Neuronal stem cell (in vitro differentiated cells): ENCODE measurements at regions not wholly inside any gene's neighbourhood (a gene's known extent, or its start where the extent isn't known, plus 50 kb on each side); places are given as distances from the start of the nearest gene placed in this dataset.

ENCODE experiments used
- DNase-seq: peaks from one replicate; pipeline ENCODE4 v3.0.0-alpha.2; 2013; ENCODE audit warnings: low spot score
- H2AFZ ChIP-seq: one replicate; pipeline ENCODE4 v1.6.1; 2013; ENCODE audit warnings: mild to moderate bottlenecking, low read length, inconsistent platforms
- H2AK5ac ChIP-seq: 2 replicates; pipeline ENCODE4 v1.6.1; 2013; ENCODE audit warnings: low read depth, mild to moderate bottlenecking, inconsistent platforms, low read length, moderate library complexity, mixed read lengths
- H2BK120ac ChIP-seq: 2 replicates; pipeline ENCODE4 v1.6.1; 2013; ENCODE audit warnings: low read depth, mild to moderate bottlenecking, inconsistent platforms, low read length, moderate library complexity, mixed read lengths
- H2BK12ac ChIP-seq: one replicate; pipeline ENCODE4 v1.6.1; 2013; ENCODE audit warnings: low read length, inconsistent platforms
- H2BK15ac ChIP-seq: 2 replicates; pipeline ENCODE4 v1.6.1; 2013; ENCODE audit warnings: mild to moderate bottlenecking, low read length, inconsistent platforms, mixed read lengths
- H2BK5ac ChIP-seq: one replicate; pipeline ENCODE4 v1.6.1; 2013; ENCODE audit warnings: inconsistent platforms, mild to moderate bottlenecking, low read length, moderate library complexity
- H3K14ac ChIP-seq: one replicate; pipeline ENCODE4 v1.6.1; 2013; ENCODE audit warnings: low read length, inconsistent platforms
- H3K18ac ChIP-seq: 2 replicates; pipeline ENCODE4 v1.6.1; 2013; ENCODE audit warnings: low read length, inconsistent platforms
- H3K23ac ChIP-seq: 2 replicates; pipeline ENCODE4 v1.6.1; 2013; ENCODE audit warnings: low read depth, mild to moderate bottlenecking, mixed read lengths, low read length, inconsistent platforms; ENCODE audit not compliant: poor library complexity
- H3K27ac ChIP-seq: replicated peaks from 3 replicates; pipeline ENCODE4 v1.5.1; 2013; ENCODE audit warnings: low read length, inconsistent platforms
- H3K27me3 ChIP-seq, 3 experiments: 2 replicates each; pipeline ENCODE4 v1.6.1; 2013; ENCODE audit warnings: low read length in 3 of 3, mild to moderate bottlenecking in 2 of 3, inconsistent platforms in 1 of 3, low read depth in 1 of 3, mixed read lengths in 1 of 3, moderate library complexity in 1 of 3; ENCODE audit not compliant: control insufficient read depth in 3 of 3, insufficient read depth in 3 of 3
- H3K36me3 ChIP-seq, 2 donors: replicated peaks in 1 of 2; 2 replicates each; pipeline ENCODE4 v1.6.1; 2013; ENCODE audit warnings: low read length in 2 of 2; ENCODE audit not compliant: control insufficient read depth in 2 of 2, insufficient read depth in 2 of 2
- H3K4ac ChIP-seq: 2 replicates; pipeline ENCODE4 v1.6.1; 2013; ENCODE audit warnings: inconsistent platforms, mild to moderate bottlenecking, low read length, moderate library complexity
- H3K4me1 ChIP-seq, 2 donors: 1 replicate in 1 of 2; 2 replicates in 1 of 2; pipeline ENCODE4 v1.6.1; 2013; ENCODE audit warnings: low read length in 2 of 2, low read depth in 1 of 2; ENCODE audit not compliant: control insufficient read depth in 2 of 2, insufficient read depth in 1 of 2
- H3K4me2 ChIP-seq: one replicate; pipeline ENCODE4 v1.6.1; 2013; ENCODE audit warnings: mild to moderate bottlenecking, low read length, inconsistent platforms; ENCODE audit not compliant: insufficient read depth, poor library complexity, severe bottlenecking
- H3K4me3 ChIP-seq, 2 donors: 2 replicates each; pipeline ENCODE4 v1.5.1; 2013; ENCODE audit warnings: low read length in 2 of 2, mild to moderate bottlenecking in 2 of 2, inconsistent platforms in 1 of 2, moderate library complexity in 1 of 2
- H3K79me1 ChIP-seq: one replicate; pipeline ENCODE4 v1.6.1; 2013; ENCODE audit warnings: low read depth, mild to moderate bottlenecking, inconsistent platforms, low read length, moderate library complexity
- H3K9ac ChIP-seq: one replicate; pipeline ENCODE4 v1.6.1; 2013; ENCODE audit warnings: mild to moderate bottlenecking, low read depth, low read length, inconsistent platforms; ENCODE audit not compliant: poor library complexity
- H3K9me3 ChIP-seq, 2 donors: replicated peaks in 1 of 2; 2 replicates each; pipeline versions ENCODE3 to v1.6.1; 2013; ENCODE audit warnings: low read length in 2 of 2, mild to moderate bottlenecking in 2 of 2, inconsistent platforms in 1 of 2, low read depth in 1 of 2, mixed read lengths in 1 of 2, moderate library complexity in 1 of 2; ENCODE audit not compliant: control insufficient read depth in 2 of 2, insufficient read depth in 1 of 2
- H4K8ac ChIP-seq: one replicate; pipeline ENCODE4 v1.6.1; 2013; ENCODE audit warnings: low read depth, mild to moderate bottlenecking, inconsistent platforms, low read length, moderate library complexity
- H4K91ac ChIP-seq: one replicate; pipeline ENCODE4 v1.6.1; 2013; ENCODE audit warnings: low read length, low read depth, mild to moderate bottlenecking, inconsistent platforms; ENCODE audit not compliant: poor library complexity
- WGBS, 2 donors: extraction: QIAGEN DNeasy Blood & Tissue Kit; methylation state at CpG; one replicate each; pipeline ENCODE4 v1.1.7; 2013; ENCODE audit warnings: missing lambda C conversion rate in 2 of 2, mixed read lengths in 1 of 2; ENCODE audit not compliant: insufficient read length in 2 of 2, insufficient replicate concordance in 1 of 2; ENCODE audit errors: extremely low coverage in 2 of 2; 5-methylcytosine and 5-hydroxymethylcytosine counted together

DNA sequence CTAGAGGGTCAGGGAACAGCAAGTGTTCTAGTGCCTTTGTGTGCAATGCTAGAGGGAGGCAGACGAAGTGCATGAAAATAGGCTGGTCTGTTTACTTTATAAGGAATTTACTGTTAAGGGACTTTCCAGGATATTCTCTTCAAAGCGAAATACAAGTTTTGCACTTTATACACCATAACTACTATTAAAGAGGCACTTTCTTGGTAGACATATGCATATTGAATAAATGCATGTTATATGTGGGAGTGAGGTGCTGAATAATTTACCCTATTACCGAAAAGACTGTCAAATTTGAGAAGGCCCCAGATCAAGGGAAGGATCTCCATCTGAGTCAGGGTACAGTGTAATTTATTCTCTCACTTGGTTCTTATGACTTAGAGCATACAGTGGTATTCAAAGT is 310.5 kb downstream of the S1PR1 start:
- Histone ChIP-seq H3K4me2 (no peak overlapping the region), H3K9ac (no peak overlapping the region), H2AFZ (no peak overlapping the region), H2BK12ac (no peak overlapping the region), H3K23ac (no peak overlapping the region), H3K36me3 (no peaks in the 10 kb centered on the region), H3K4ac (no peak overlapping the region), H4K91ac (no peak overlapping the region), H3K27ac (no peak overlapping the region), H3K4me3 (no peak overlapping the region), H3K79me1 (no peaks in the 10 kb centered on the region), H3K27me3 (no peaks in the 10 kb centered on the region), H2BK120ac (no peak overlapping the region), H3K4me1 (peaks cover 0 to 3% of the 10 kb centered on the region in 2 donors), H2AK5ac (no peak overlapping the region), H2BK5ac (no peak overlapping the region), H2BK15ac (no peak overlapping the region), H3K9me3 (peaks cover 0 to 2% of the 10 kb centered on the region in 2 donors), H3K18ac (no peak overlapping the region), H3K14ac (no peak overlapping the region), H4K8ac (no peak overlapping the region)
- DNase-seq: no peak
- no CpG with 5 or more reads among the region's 3 CpGs for WGBS, 2 donors

DNA sequence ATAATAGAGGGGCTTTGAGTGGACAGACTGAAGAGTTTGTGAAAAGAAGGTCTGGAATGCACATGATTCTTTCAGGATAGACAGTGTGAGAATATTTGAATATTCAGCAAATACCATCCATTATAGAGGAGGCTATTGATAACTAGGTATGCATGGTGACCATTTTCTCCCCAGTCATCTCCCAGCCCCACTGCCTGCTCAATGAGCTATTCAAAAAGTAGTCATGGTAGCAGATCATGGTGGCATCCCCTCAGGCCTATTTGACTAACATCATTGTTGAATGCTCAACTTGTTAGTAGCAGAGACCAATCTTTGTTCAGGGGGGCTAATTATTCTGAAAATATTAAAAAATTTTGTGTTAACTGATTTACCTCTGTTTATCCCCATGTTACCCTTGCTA is 311.6 kb downstream of the S1PR1 start:
- no peak overlapping the region for H4K8ac ChIP-seq
- no peak overlapping the region for H3K4me3 ChIP-seq
- DNase-seq: no peak
- peaks cover 0 to 3% of the 10 kb centered on the region in 2 donors for H3K4me1 ChIP-seq
- no peak overlapping the region for H3K9ac ChIP-seq
- H2BK120ac ChIP-seq: no peak overlapping the region
- H3K9me3 ChIP-seq: peaks cover 0 to 2% of the 10 kb centered on the region in 2 donors
- H3K4ac ChIP-seq: no peak overlapping the region
- H3K23ac ChIP-seq: no peak overlapping the region
- no peaks in the 10 kb centered on the region for H3K79me1 ChIP-seq
- H3K27me3 ChIP-seq: no peaks in the 10 kb centered on the region
- no peak overlapping the region for H2AFZ ChIP-seq
- no peak overlapping the region for H2BK12ac ChIP-seq
- no peak overlapping the region for H3K14ac ChIP-seq
- H2BK15ac ChIP-seq: no peak overlapping the region
- no peak overlapping the region for H2BK5ac ChIP-seq
- H3K27ac ChIP-seq: no peak overlapping the region
- H3K4me2 ChIP-seq: no peak overlapping the region
- no peak overlapping the region for H2AK5ac ChIP-seq
- no peak overlapping the region for H3K18ac ChIP-seq
- H3K36me3 ChIP-seq: no peaks in the 10 kb centered on the region
- H4K91ac ChIP-seq: no peak overlapping the region

GRCh38 chr1:101550581-101550980 is 313.8 kb downstream of the S1PR1 start:
- H3K27me3 ChIP-seq: no peaks in the 10 kb centered on the region

GRCh38 chr1:101566883-101567538 is 330.2 kb downstream of the S1PR1 start:
- Histone ChIP-seq H3K27me3 (no peaks in the 10 kb centered on the region), H3K9me3 (peaks cover 0 to 12% of the 10 kb centered on the region in 2 donors), H3K14ac (no peak overlapping the region), H3K4ac (no peak overlapping the region), H4K91ac (no peak overlapping the region), H2BK12ac (no peak overlapping the region), H3K27ac (no peak overlapping the region), H2AK5ac (no peak overlapping the region), H3K79me1 (no peaks in the 10 kb centered on the region), H3K23ac (no peak overlapping the region), H2AFZ (no peak overlapping the region), H2BK120ac (no peak overlapping the region), H4K8ac (no peak overlapping the region), H3K4me1 (peaks cover 2 to 6% of the 10 kb centered on the region in 2 donors), H3K4me3 (no peak overlapping the region), H2BK15ac (no peak overlapping the region), H2BK5ac (no peak overlapping the region), H3K4me2 (no peak overlapping the region), H3K18ac (no peak overlapping the region), H3K36me3 (no peaks in the 10 kb centered on the region), H3K9ac (no peak overlapping the region)
- no CpG with 5 or more reads among the region's 1 CpG for WGBS, 2 donors
- DNase-seq: no peak

More at GRCh38 chr1:101550581-101550980, 313.8 kb downstream of the S1PR1 start:
- no peak overlapping the region for H3K9ac ChIP-seq
- no peak overlapping the region for H4K91ac ChIP-seq
- DNase-seq: no peak
- no peaks in the 10 kb centered on the region for H3K36me3 ChIP-seq
- no peak overlapping the region for H2AFZ ChIP-seq
- H3K4me3 ChIP-seq: no peak overlapping the region
- H3K18ac ChIP-seq: no peak overlapping the region
- H3K4me1 ChIP-seq: peaks cover 0 to 3% of the 10 kb centered on the region in 2 donors
- H2BK120ac ChIP-seq: no peak overlapping the region
- H3K79me1 ChIP-seq: no peaks in the 10 kb centered on the region
- H3K14ac ChIP-seq: no peak overlapping the region
- H2BK12ac ChIP-seq: no peak overlapping the region
- H2AK5ac ChIP-seq: no peak overlapping the region
- no peak overlapping the region for H3K4me2 ChIP-seq
- H3K9me3 ChIP-seq: peaks cover 0 to 8% of the 10 kb centered on the region in 2 donors
- no peak overlapping the region for H2BK5ac ChIP-seq
- no CpG with 5 or more reads among the region's 1 CpG for WGBS, 2 donors
- H3K27ac ChIP-seq: no peak overlapping the region
- H2BK15ac ChIP-seq: no peak overlapping the region
- H4K8ac ChIP-seq: no peak overlapping the region
- no peak overlapping the region for H3K23ac ChIP-seq
- H3K4ac ChIP-seq: no peak overlapping the region
